Neural cell (in vitro differentiated cells): ENCODE measurements at regions not wholly inside any gene's neighbourhood (a gene's known extent, or its start where the extent isn't known, plus 50 kb on each side); places are given as distances from the start of the nearest gene placed in this dataset.

Experiments used
- H2AFZ ChIP-seq: fragments of 200-600, 300-800 bp; sonication (generic), shearing (Covaris generic); 2 replicates; pipeline ENCODE4 v1.6.0; 2014; ENCODE audit warnings: low read depth, mild to moderate bottlenecking, antibody characterized with exemption, low read length, moderate library complexity
- H3F3A ChIP-seq: fragments of 200-600 bp; shearing (Covaris generic); 2 replicates; pipeline ENCODE4 v1.6.1; 2016; ENCODE audit warnings: mild to moderate bottlenecking, moderate library complexity, mixed read lengths, antibody characterized with exemption, low read length; ENCODE audit not compliant: insufficient read depth, poor library complexity, severe bottlenecking
- H3K27ac ChIP-seq: fragments of 200-600, 300-800 bp; sonication (generic), shearing (Covaris generic); 2 replicates; pipeline ENCODE4 v1.5.1; 2014; ENCODE audit warnings: mild to moderate bottlenecking, low read length, moderate library complexity
- H3K27me3 ChIP-seq: fragments of 300-800, 200-600 bp; sonication (generic), shearing (Covaris generic); 2 replicates; pipeline ENCODE4 v1.6.0; 2014; ENCODE audit warnings: mild to moderate bottlenecking, low read depth, low read length, moderate library complexity; ENCODE audit not compliant: insufficient read depth
- H3K36me3 ChIP-seq: fragments of 300-800, 200-600 bp; sonication (generic), shearing (Covaris generic); 2 replicates; pipeline ENCODE4 v1.5.1; 2014; ENCODE audit warnings: mild to moderate bottlenecking, antibody characterized with exemption, low read length, moderate library complexity; ENCODE audit not compliant: insufficient read depth
- H3K4me2 ChIP-seq: fragments of 300-800, 200-600 bp; sonication (generic), shearing (Covaris generic); 2 replicates; pipeline ENCODE4 v1.6.0; 2014; ENCODE audit warnings: mild to moderate bottlenecking, low read length
- H3K4me3 ChIP-seq: fragments of 300-800, 200-600 bp; sonication (generic), shearing (Covaris generic); 2 replicates; pipeline ENCODE4 v1.5.1; 2014; ENCODE audit warnings: mild to moderate bottlenecking, low read length, moderate library complexity
- H3K79me2 ChIP-seq: fragments of 200-600 bp; shearing (Covaris generic); replicated peaks from 2 replicates; pipeline ENCODE4 v1.6.0; 2014; ENCODE audit warnings: mild to moderate bottlenecking, low read length, moderate library complexity; ENCODE audit not compliant: insufficient read depth
- H3K9ac ChIP-seq: fragments of 300-800, 200-600 bp; sonication (generic), shearing (Covaris generic); 2 replicates; pipeline ENCODE4 v1.6.1; 2016; ENCODE audit warnings: mild to moderate bottlenecking, low read length, mixed read lengths
- H3K9me2 ChIP-seq: fragments of 200-600 bp; shearing (Covaris generic); 2 replicates; pipeline ENCODE4 v1.6.1; 2016; ENCODE audit warnings: mild to moderate bottlenecking, low read length, mixed read lengths; ENCODE audit not compliant: insufficient read depth
- H3K9me3 ChIP-seq: fragments of 200-600, 300-800 bp; sonication (generic), shearing (Covaris generic); 2 replicates; pipeline ENCODE4 v1.6.1; 2016; ENCODE audit warnings: mild to moderate bottlenecking, mixed run types, low read length, moderate library complexity, mixed read lengths
- H4K20me1 ChIP-seq: fragments of 200-600 bp; shearing (Covaris generic); 2 replicates; pipeline ENCODE4 v1.6.1; 2016; ENCODE audit warnings: mild to moderate bottlenecking, mixed run types; ENCODE audit not compliant: insufficient read depth
- EP300 ChIP-seq: fragments of 450-650 bp; conservative IDR thresholded peaks from 2 replicates; pipeline ENCODE4 v1.6.1; 2014; ENCODE audit warnings: antibody characterized with exemption, mild to moderate bottlenecking, moderate library complexity; ENCODE audit not compliant: poor library complexity, severe bottlenecking
- EZH2 ChIP-seq: fragments of 200-600, 300-800 bp; shearing (Covaris generic), sonication (generic); IDR thresholded peaks from 2 replicates; pipeline ENCODE4 v1.6.1; 2014; ENCODE audit warnings: antibody characterized with exemption, low read length, borderline replicate concordance, mild to moderate bottlenecking; ENCODE audit not compliant: insufficient read depth, poor library complexity, severe bottlenecking
- MXI1 ChIP-seq: fragments of 450-650 bp; conservative IDR thresholded peaks from 2 replicates; pipeline ENCODE4 v1.6.1; 2014; ENCODE audit warnings: antibody characterized with exemption, mild to moderate bottlenecking; ENCODE audit not compliant: poor library complexity, severe bottlenecking
- POLR2AphosphoS5 ChIP-seq: IDR thresholded peaks from 2 replicates; pipeline ENCODE4 v1.6.1; 2012
- RAD21 ChIP-seq: fragments of 450-650 bp; conservative IDR thresholded peaks from 2 replicates; pipeline ENCODE4 v1.6.1; 2014; ENCODE audit warnings: antibody characterized with exemption, mild to moderate bottlenecking, moderate library complexity
- SMC3 ChIP-seq: fragments of 450-650 bp; conservative IDR thresholded peaks from 2 replicates; pipeline ENCODE4 v1.6.1; 2014; ENCODE audit warnings: antibody characterized with exemption, mild to moderate bottlenecking, moderate library complexity; ENCODE audit not compliant: poor library complexity
- TAF1 ChIP-seq: IDR thresholded peaks from 2 replicates; pipeline ENCODE4 v1.6.1; 2012; ENCODE audit warnings: low read depth
- TF ChIP-seq, protein P1 (sequence below): fragments of 450-650 bp; IDR thresholded peaks from 2 replicates; pipeline ENCODE4 v1.5.1; 2014; ENCODE audit warnings: antibody characterized with exemption, mild to moderate bottlenecking, moderate library complexity; ENCODE audit not compliant: poor library complexity, severe bottlenecking
- TF ChIP-seq, protein P2 (sequence below): IDR thresholded peaks from 2 replicates; pipeline ENCODE4 v1.6.1; 2012; ENCODE audit warnings: borderline replicate concordance

GRCh38 chr13:62779161-62779560, 1363.5 kb upstream of the PCDH20 start:
- no peaks in the 10 kb centered on the region for H3F3A ChIP-seq
- H3K79me2 ChIP-seq: no peaks in the 10 kb centered on the region
- no peaks in the 10 kb centered on the region for H3K36me3 ChIP-seq
- no peak overlapping the region for H2AFZ ChIP-seq
- no peaks in the 10 kb centered on the region for H3K9me2 ChIP-seq
- H3K27ac ChIP-seq: no peak overlapping the region
- TF ChIP-seq EP300: no peak
- TF ChIP-seq MXI1: no peak
- TF ChIP-seq, protein P1, sequence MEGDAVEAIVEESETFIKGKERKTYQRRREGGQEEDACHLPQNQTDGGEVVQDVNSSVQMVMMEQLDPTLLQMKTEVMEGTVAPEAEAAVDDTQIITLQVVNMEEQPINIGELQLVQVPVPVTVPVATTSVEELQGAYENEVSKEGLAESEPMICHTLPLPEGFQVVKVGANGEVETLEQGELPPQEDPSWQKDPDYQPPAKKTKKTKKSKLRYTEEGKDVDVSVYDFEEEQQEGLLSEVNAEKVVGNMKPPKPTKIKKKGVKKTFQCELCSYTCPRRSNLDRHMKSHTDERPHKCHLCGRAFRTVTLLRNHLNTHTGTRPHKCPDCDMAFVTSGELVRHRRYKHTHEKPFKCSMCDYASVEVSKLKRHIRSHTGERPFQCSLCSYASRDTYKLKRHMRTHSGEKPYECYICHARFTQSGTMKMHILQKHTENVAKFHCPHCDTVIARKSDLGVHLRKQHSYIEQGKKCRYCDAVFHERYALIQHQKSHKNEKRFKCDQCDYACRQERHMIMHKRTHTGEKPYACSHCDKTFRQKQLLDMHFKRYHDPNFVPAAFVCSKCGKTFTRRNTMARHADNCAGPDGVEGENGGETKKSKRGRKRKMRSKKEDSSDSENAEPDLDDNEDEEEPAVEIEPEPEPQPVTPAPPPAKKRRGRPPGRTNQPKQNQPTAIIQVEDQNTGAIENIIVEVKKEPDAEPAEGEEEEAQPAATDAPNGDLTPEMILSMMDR: no peak
- TF ChIP-seq TAF1: no peak
- TF ChIP-seq EZH2: no peak
- no peak for TF ChIP-seq SMC3
- TF ChIP-seq RAD21: no peak
- TF ChIP-seq POLR2AphosphoS5: no peak
- TF ChIP-seq, protein P2, sequence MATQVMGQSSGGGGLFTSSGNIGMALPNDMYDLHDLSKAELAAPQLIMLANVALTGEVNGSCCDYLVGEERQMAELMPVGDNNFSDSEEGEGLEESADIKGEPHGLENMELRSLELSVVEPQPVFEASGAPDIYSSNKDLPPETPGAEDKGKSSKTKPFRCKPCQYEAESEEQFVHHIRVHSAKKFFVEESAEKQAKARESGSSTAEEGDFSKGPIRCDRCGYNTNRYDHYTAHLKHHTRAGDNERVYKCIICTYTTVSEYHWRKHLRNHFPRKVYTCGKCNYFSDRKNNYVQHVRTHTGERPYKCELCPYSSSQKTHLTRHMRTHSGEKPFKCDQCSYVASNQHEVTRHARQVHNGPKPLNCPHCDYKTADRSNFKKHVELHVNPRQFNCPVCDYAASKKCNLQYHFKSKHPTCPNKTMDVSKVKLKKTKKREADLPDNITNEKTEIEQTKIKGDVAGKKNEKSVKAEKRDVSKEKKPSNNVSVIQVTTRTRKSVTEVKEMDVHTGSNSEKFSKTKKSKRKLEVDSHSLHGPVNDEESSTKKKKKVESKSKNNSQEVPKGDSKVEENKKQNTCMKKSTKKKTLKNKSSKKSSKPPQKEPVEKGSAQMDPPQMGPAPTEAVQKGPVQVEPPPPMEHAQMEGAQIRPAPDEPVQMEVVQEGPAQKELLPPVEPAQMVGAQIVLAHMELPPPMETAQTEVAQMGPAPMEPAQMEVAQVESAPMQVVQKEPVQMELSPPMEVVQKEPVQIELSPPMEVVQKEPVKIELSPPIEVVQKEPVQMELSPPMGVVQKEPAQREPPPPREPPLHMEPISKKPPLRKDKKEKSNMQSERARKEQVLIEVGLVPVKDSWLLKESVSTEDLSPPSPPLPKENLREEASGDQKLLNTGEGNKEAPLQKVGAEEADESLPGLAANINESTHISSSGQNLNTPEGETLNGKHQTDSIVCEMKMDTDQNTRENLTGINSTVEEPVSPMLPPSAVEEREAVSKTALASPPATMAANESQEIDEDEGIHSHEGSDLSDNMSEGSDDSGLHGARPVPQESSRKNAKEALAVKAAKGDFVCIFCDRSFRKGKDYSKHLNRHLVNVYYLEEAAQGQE: no peak
- no peak overlapping the region for H3K9ac ChIP-seq
- H3K9me3 ChIP-seq: no peaks in the 10 kb centered on the region
- no peak overlapping the region for H3K4me2 ChIP-seq
- H3K4me3 ChIP-seq: no peak overlapping the region
- H4K20me1 ChIP-seq: no peaks in the 10 kb centered on the region
- H3K27me3 ChIP-seq: no peaks in the 10 kb centered on the region

GRCh38 chr13:62767473-62767872, 1351.8 kb upstream of the PCDH20 start:
- Histone ChIP-seq H3K36me3 (no peaks in the 10 kb centered on the region), H4K20me1 (no peaks in the 10 kb centered on the region), H3K9me3 (no peaks in the 10 kb centered on the region), H3K4me3 (no peak overlapping the region), H3K4me2 (no peak overlapping the region), H3K9me2 (no peaks in the 10 kb centered on the region), H3K9ac (no peak overlapping the region), H3K27ac (no peak overlapping the region), H2AFZ (no peak overlapping the region), H3K79me2 (no peaks in the 10 kb centered on the region), H3F3A (no peaks in the 10 kb centered on the region), H3K27me3 (no peaks in the 10 kb centered on the region)
- TF ChIP-seq, protein P2: no peak
- TF ChIP-seq EP300 (no peak), MXI1 (no peak), POLR2AphosphoS5 (no peak), SMC3 (no peak), TAF1 (no peak), RAD21 (no peak), EZH2 (no peak)
- TF ChIP-seq, protein P1: no peak
